ENCODE measurements at regions not wholly inside any gene's neighbourhood (a gene's known extent, or its start where the extent isn't known, plus 50 kb on each side); places are given as distances from the start of the nearest gene placed in this dataset.

DNA sequence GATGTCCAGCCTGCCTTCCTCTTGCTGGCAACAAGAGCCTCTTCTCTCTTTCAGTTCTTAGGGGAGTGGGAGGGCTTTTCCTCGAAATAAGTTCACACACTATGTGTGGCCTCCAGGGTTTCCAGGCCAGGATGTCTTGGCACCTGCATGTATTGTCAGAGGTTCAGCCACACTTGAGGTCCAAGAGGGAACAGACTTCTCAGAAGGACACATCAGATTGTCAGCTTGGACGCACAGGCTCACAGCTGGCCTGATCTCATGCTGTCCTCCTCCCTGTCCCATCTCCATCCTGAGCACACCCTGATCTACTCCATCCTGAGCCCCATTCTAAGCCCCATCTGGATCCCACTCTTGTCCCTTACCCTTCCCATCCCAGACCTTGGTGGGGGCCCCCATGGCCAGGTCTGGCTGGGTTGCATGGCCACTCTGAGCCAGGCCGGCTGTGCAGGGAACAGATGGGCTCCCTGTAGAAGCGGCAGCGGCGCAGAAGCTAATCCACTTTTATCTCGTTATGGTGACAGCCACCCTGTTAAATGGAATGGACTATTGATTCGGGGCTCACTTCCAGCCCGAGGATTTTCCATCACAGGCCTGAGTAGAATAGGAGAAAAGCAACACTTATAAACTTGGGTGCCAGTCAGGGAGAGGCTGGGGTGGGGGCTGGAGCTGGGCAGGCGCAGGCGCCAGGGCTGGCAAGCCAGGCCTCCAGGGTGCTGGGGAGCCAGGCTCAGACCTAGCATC is 85.1 kb upstream of the CSF3R start:
- WGBS, 2 experiments (ENCODE audit: extremely low coverage in 1 of 2, insufficient coverage in 1 of 2, insufficient read length in 1 of 2, insufficient replicate concordance in 2 of 2, low coverage in 1 of 2, low lambda C conversion rate in 2 of 2, missing lambda C conversion rate in 1 of 2): 81% methylated on average over 11 of the region's 11 CpGs; no CpG with 5 or more reads in 1 of the 2 experiments
- CTCF ChIA-PET (ENCODE audit: partially characterized antibody): interaction anchor here (1.2 kb wide), 1 partner anchor 52 kb away, joined by 3 read pairs; no protein-coding TSS in a partner anchor
- POLR2A ChIA-PET (ENCODE audit: partially characterized antibody): interaction anchor here (0.6 kb wide), 1 partner anchor 511 kb away, joined by 3 read pairs; no protein-coding TSS in a partner anchor

More for the DNA sequence above, 85.1 kb upstream of the CSF3R start:
- peak overlapping the region; percentile 40; the same call in 1 of the 2 replicates for H2BK20ac ChIP-seq (ENCODE audit: low read length)
- H4K91ac ChIP-seq (replicated peaks; ENCODE audit: insufficient read length, low read length): no peak overlapping the region
- peaks cover 0 to 12% (median 2%) of the 10 kb centered on the region in 4 experiments; a peak in 4 of 7 replicates for H3K4me1 ChIP-seq (replicated peaks in 1 of 4; ENCODE audit: control insufficient read depth in 3 of 4, insufficient read depth in 4 of 4, low read length in 3 of 4)
- no peaks in the 10 kb centered on the region; a peak in 2 of 7 replicates for H3K27me3 ChIP-seq (replicated peaks in 1 of 4; ENCODE audit: control insufficient read depth in 3 of 4, extremely low read depth in 1 of 4, insufficient read depth in 3 of 4, low read length in 3 of 4)
- H4K5ac ChIP-seq (ENCODE audit: insufficient read length, low read depth, low read length): no peak overlapping the region
- H2BK15ac ChIP-seq (ENCODE audit: low read length): 0 out of 2 replicates have a peak overlapping the region, but pooled peaks have one; percentile 89
- no peak overlapping the region for H3K14ac ChIP-seq (ENCODE audit: insufficient read length)
- no peak overlapping the region for H3K4ac ChIP-seq (replicated peaks; ENCODE audit: insufficient read length, low read depth, low read length)
- no peak for DNase-seq (ENCODE audit: low read depth in 1 of 2, low spot score in 2 of 2)
- H3K79me2 ChIP-seq (ENCODE audit: control insufficient read depth in 1 of 2, insufficient read depth in 2 of 2, low read length in 2 of 2): no peaks in the 10 kb centered on the region
- H3K36me3 ChIP-seq (ENCODE audit: control insufficient read depth in 2 of 4, insufficient read depth in 4 of 4, low read length in 3 of 4): no peaks in the 10 kb centered on the region
- H2AK5ac ChIP-seq (ENCODE audit: low read depth, low read length): peak overlapping the region; percentile 24; the same call in 1 of the 2 replicates
- no peaks in the 10 kb centered on the region; the same call in 1 of the 2 replicates for H3K23me2 ChIP-seq (ENCODE audit: low read depth, low read length)
- H3K23ac ChIP-seq (ENCODE audit: insufficient read length): no peak overlapping the region
- no peak overlapping the region for H2BK5ac ChIP-seq (ENCODE audit: low read depth, low read length)
- H3K27ac ChIP-seq (ENCODE audit: low read depth, low read length): no peak overlapping the region
- H3K9me3 ChIP-seq (ENCODE audit: insufficient read depth in 2 of 2, low read depth in 1 of 2, low read length in 1 of 2): no peaks in the 10 kb centered on the region
- no peak overlapping the region for H2AFZ ChIP-seq (ENCODE audit: low read length)
- H3K4me3 ChIP-seq (ENCODE audit: extremely low read depth in 1 of 4, insufficient read depth in 2 of 4, low read depth in 3 of 4, low read length in 4 of 4): no peak overlapping the region; a peak in 1 of 8 replicates
- no peak for FAIRE-seq
- H4K8ac ChIP-seq (ENCODE audit: extremely low read depth, insufficient read depth, low read length): no peak overlapping the region; the same call in 1 of the 2 replicates
- no peak overlapping the region for H3K4me2 ChIP-seq (ENCODE audit: insufficient read depth in 1 of 2, low read depth in 2 of 2, low read length in 2 of 2)
- no peak overlapping the region for H2BK120ac ChIP-seq (replicated peaks; ENCODE audit: low read depth, low read length)
- no peak overlapping the region for H2BK12ac ChIP-seq (ENCODE audit: low read depth, low read length)
- H3K18ac ChIP-seq (ENCODE audit: extremely low read depth, low read length): no peak overlapping the region
- H3K9ac ChIP-seq (replicated peaks in 1 of 4; ENCODE audit: extremely low read depth in 1 of 4, low read depth in 3 of 4, low read length in 3 of 4): no peak overlapping the region
- no peaks in the 10 kb centered on the region for H3K79me1 ChIP-seq (ENCODE audit: low read depth, low read length)
- no peak overlapping the region for H3K56ac ChIP-seq (replicated peaks; ENCODE audit: insufficient read length, low read depth, low read length)
- H4K20me1 ChIP-seq (replicated peaks in 1 of 2; ENCODE audit: control insufficient read depth in 1 of 2, insufficient read depth in 2 of 2, low read length in 2 of 2): no peaks in the 10 kb centered on the region
- TF ChIP-seq KDM1A (IDR thresholded peaks at IDR 0.05; ENCODE audit: borderline replicate concordance, low read length) (no peak), RBBP5 (IDR thresholded peaks at IDR 0.05; ENCODE audit: borderline replicate concordance, low read depth, low read length) (no peak), JUND (IDR thresholded peaks at IDR 0.05; ENCODE audit: low read length) (no peak), TAF7 (optimal IDR thresholded peaks at IDR 0.05; ENCODE audit: borderline replicate concordance, low read depth, low read length) (no peak), RXRA (IDR thresholded peaks at IDR 0.05; ENCODE audit: insufficient read depth, low read depth, low read length) (no peak), FOSL1 (IDR thresholded peaks at IDR 0.05; ENCODE audit: insufficient read depth, low read depth, low read length) (no peak), EP300 (IDR thresholded peaks at IDR 0.05; ENCODE audit: borderline replicate concordance in 1 of 2, low read depth in 2 of 2, low read length in 2 of 2) (no peak), SIX5 (IDR thresholded peaks at IDR 0.05; ENCODE audit: low read depth, low read length) (no peak)
- TF ChIP-seq, protein P1, sequence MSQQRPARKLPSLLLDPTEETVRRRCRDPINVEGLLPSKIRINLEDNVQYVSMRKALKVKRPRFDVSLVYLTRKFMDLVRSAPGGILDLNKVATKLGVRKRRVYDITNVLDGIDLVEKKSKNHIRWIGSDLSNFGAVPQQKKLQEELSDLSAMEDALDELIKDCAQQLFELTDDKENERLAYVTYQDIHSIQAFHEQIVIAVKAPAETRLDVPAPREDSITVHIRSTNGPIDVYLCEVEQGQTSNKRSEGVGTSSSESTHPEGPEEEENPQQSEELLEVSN (IDR thresholded peaks at IDR 0.05): no peak

All from H1 (cell line).